Activated CD4-positive, alpha-beta T cell treated with anti-CD3 and anti-CD28 coated beads, Interleukin-2, Interleukin-6, amounts not matched to agents 100 ng/mL and 50 ng/mL, durations not matched to agents 16 hours and 8 hours (primary cell): ENCODE measurements at regions not wholly inside any gene's neighbourhood (a gene's known extent, or its start where the extent isn't known, plus 50 kb on each side); places are given as distances from the start of the nearest gene placed in this dataset.
"Not testable (repeated sequence)": the region's sequence is repeated elsewhere in the genome, so short reads cannot be mapped to it uniquely, and the experiment has no call there.

Source experiments
- DNase-seq: peaks from one replicate; pipeline ENCODE4 v3.0.0-alpha.2; 2020

DNA sequence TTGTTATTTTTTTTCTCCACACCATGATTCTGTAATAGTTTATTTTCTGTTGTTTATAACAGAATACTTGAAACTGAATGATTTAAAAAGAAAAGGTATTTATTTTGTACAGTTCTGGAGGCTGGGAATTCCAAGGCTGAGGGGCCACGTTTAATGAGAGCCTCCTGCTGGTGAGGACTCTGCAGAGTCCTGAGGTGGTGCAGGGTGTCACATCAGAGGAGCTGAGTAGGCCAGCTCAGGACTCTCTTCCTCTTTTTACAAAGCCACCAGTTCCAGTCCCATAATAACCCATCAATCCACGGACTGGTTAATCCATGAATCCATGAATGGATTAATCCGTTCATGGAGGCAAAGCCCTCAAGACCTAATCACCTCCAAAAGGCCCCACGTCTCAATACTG lies 71.6 kb downstream of the TFAP2A start:
- no peak for DNase-seq

GRCh38 chr6:10341605-10342004 lies 73.3 kb downstream of the TFAP2A start:
- DNase-seq = no peak

DNA sequence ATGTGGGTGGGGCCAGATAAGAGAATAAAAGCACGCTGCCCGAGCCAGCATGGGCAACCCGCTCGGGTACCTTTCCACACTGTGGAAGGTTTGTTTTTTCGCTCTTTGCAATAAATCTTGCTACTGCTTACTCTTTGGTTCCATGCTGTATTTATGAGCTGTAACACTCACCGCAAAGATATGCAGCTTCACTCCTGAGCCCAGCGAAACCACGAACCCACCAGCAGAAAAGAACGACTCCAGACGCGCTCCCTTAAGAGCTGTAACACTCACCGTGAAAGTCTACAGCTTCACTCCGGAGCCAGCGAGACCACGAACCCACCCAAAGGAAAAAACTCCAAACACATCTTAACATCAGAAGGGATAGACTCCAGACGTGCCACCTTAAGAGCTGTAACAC lies 76.7 kb downstream of the TFAP2A start:
- no peak for DNase-seq

- DNase-seq = not testable (repeated sequence)
Observed at GRCh38 chr6:10337376-10337775, 77.5 kb downstream of the TFAP2A start.

DNA sequence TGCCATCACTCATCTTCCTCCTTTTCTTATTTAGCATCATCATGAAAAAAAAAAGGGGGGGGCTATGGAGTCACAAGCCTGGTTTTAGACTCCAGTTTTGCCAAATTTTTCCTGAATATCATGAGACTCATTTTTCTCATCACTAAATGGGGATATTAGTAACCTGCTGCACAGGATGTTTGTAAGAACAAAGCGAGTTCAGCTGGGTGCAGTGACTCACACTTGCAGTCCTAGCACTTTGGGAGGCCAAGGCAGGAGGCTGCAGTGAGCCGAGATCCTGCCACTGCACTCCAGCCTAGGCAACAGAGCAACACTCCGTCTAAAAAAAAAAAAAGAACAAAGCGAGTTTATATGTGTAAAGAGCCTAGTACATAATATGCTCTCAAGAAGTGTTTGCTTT lies 82.8 kb downstream of the TFAP2A start:
- no peak for DNase-seq

DNA sequence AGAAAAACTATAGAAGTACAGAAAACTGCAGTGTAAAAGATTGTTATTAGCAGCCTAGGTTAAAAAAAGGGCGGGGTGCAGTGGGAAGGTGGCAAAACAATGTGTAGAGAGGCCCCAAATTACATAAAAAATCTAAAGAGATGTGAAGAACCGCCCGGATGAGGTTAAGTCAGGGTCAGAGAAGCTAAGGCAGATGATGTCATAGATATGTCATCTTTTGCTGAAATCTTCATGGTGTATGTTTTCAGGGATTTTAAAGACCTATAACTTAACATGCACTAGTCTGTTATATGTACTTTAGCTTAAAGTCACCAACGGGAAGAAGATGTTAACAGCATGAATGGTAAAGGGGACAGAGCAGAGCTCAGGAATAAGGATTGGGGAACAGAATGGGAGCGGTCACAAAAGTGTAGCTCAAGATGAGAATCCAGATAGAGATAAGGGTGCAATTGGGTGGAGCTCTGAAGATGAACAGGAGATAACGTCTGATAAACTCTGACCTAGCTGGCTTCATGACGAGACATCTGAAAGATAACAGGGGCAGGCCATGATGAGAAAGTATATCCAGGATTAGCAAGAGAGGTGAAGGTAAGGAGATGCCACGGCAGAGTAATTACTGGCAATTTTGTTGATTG lies 83.4 kb downstream of the TFAP2A start:
- DNase-seq = no peak

DNA sequence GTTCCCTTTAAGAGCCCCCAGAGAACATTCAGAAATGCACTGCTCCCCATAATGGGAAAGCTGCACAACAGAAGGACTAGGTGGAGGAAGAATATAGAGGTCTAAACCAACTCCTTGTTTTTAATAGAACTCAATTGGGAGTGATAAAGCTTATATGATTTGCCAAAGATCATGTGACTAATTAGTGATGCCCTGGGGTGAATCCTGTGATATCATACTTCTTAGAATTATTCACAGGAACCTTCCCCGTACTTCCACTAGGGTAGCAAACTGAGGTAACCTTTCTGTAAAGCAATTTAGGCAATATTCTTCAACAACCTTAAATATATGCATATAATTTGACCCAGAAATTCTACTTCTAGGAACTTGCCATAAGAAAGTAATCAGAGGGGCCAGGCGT lies 84.4 kb downstream of the TFAP2A start:
- DNase-seq = no peak

DNA sequence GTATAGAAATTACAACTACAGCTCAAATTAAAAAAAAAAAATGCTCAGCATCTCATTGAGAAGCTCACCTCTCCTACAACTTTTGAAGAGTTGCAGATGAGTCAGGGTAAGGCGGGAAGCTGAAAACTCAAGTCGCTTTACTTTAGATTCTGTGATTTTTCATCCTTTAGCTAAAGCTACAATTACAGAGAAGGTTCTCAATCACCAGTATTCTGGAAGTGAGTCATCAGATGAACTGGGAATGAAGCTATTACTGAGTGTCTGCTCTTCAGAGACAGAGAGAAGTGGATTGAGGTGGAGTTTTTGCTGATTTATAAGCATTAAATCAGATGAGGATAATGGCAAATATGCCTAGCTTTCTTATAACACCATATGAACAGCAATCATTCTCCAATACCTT lies 91.9 kb downstream of the TFAP2A start:
- no peak for DNase-seq

GRCh38 chr6:10320291-10320690 lies 94.6 kb downstream of the TFAP2A start:
- DNase-seq = no peak

DNA sequence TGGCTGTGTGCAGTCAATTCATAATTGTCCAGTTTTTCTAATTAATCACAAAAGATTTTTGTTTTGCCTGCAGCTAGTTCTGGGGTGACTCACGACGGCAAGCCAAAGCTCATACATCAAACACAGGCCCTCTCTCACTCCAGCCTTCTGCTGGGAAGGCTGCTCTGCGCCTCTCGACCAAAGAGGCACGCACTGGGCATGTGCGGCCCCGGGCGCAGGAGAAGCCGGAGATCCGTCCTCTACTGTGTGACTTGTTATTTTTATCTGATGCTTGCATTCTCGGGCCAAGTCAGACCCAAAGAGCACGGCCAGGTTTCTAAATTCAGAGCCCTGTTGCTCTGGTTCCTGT lies 98.5 kb downstream of the TFAP2A start:
- DNase-seq = no peak

DNA sequence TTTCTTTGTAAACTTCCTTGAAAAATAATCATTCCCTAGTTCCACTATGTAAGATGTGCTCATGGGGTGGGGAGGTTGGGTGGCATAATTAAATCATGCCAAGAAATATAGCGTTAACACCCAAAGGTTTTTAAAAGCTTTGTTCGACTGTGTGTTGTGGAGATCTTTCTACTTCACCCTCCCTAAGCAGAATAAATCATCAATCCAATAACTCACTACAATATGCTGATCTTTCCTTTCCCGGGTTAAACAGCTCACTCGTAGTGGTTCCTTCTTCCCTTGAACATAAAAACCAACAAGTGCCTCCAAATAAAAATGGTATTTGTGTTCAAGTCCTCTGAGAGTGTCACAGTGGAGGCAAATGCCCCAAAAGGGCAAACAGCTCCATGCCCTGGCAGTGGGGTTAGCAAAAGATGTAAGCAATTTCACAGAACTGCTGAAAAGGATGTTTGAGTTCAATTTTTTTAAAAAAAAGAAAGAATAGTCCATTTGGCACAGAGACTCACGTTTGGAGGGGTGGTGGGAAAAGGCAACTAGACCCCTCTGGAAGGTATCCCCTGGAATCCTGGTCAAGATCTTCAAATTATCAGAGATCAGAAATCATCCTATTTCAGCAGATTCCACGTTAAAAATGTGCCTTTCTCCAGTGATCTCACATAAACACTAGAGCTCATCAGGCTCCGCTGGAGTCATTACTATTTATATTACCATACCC lies 99.1 kb downstream of the TFAP2A start:
- DNase-seq = no peak

DNA sequence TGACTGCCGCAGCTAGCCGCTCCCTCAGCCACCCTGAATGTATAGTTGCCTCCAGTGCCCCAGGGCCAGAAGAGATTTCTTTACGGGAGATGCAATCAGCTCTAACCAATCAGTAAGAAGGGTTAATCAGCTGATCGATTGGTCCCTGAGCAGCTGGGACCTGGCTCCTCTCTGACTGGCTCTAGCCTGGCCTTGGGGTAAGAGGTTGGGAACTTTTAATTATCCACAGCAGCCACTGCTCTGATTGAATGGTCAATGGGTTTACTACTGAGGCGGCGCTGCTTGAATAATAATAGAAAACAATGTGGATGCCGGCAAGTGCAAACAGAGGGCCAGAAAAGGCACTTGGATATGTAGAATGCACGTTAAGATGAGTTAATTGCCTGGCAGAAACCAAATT lies 99.8 kb downstream of the TFAP2A start:
- DNase-seq = no peak

DNA sequence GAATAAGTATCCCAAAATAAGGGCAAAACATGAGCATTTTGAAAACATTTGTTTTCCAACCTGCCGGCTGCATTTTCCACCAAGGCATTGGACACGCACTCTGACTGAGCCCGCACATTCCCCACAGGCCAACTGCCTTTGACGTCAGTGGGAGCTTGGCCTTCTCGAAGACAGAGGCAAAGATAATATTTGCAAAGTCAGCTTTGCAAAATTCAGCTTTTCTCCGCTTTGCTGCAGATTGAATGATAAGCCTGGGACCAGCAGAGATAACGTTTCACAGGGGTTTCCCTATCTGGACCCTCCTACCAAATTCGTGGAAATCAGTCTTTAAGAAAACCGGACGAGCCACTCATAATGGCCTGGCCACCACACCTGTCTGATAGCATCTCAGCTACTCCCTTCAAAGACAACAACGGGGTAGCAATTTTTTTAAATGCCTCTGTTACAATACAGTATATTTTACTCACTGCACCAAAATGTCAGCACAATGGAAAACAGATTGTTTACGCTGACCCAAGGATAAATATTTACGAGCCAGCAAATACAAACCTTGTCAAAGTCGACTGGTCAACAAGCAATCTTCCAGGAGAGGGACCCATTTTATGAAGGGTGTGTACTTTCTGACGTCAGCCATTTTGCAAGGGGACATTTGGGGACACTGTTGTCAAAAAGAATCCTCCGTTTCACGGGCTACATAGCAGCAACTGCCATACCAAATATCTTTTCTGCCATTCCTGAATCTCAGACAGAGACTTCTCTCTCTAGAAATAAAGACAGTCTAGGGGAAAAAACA lies 100.5 kb downstream of the TFAP2A start:
- no peak for DNase-seq

DNA sequence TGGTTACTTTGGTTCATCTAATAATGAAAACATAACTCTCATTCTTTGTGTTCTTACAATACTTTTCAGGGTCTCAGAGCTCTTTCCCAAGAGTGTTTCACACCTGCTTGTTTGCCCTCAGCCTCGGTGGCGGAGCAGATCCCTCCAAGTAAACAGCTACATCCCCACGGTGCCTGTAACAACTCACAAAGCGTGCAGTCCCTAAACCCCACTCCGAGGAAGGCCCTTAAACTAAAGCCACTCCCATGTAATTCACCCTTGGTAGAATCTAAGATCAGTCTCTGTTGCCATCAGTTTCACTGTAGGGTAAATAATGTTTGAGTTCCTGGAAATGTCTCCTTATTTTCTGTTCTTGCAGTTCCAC lies 101.1 kb downstream of the TFAP2A start:
- no peak for DNase-seq

- no peak for DNase-seq
Observed at GRCh38 chr6:10312445-10312844, 102.4 kb downstream of the TFAP2A start.

DNA sequence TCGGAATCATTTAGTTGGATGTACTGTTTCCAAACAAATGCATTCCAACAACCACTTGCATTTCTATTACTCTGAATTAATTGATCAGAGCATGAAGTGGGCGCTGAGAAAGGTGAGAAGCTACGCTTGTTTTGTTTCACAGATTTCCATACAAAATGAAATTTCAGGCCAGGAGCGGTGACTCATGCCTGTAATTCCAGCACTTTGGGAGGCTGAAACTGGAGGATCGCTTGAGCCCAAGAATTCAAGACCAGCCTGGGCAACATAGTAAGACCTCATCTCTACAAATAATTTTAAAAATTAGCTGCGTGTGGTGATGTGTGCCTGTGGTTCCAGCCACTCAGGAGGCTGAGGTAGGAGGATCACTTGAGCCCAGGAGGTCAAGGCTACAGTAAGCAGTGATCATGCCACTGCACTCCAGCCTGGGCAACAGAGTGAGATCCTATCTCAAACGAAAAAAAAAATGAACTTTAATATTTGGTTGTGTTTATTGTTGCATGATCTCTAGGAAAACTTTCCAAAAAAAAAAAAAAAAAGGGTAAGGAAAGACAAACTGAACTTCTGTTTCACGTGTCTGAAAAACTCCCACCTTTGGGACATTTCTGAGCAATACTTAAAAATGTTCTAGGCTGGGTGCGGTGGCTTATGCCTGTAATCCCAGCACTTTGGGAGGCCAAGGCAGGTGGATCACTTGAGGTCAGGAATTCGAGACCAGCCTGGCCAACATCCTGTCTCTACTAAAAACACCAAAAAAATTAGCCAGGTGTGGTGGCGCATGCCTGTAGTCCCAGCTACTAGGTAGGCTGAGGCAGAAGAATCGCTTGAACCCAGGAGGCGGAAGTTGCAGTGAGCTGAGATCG lies 103.1 kb downstream of the TFAP2A start:
- DNase-seq = not testable (repeated sequence)

GRCh38 chr6:10310826-10311225 lies 104.0 kb downstream of the TFAP2A start:
- DNase-seq = no peak

GRCh38 chr6:10310330-10310653 lies 104.6 kb downstream of the TFAP2A start:
- DNase-seq = no peak

DNA sequence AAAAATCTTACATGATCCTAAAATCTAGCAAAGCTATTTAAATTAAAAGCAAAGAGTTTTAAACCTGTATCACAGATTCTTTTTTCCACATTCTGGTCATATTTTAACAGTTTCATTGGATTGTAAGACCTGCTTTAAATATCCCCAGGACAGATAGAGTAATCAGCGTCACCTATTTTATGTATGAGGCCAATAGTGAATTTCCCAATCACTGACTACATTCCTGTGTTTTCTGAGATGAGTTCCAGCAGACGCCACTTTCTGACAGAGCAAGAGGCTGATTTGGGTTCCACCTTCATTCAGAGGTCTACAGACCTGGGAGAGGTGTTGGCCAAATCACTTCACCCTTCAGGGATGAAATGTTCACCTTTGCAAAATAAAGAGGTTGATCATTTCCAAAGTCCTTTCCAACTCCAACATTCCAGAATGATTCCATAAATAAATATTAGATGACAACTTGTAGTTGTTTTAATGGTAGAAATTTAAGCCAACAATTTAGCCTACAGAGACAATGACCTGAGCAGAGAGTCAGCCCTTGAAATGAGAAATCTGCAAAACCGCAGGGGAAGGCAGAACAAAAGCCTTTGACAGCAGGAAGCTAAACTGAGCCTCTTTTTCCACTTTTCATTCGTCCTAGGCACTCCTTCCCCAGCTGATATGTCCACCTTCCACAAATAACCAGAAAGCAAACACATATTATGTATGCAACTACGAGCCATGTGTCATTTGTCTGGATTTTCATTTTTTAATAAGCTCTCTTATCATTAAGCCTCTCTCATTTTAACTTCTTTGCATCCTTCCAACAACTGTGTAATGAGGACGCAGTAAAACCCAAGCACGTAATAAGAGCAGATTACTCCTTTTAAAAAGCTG lies 105.2 kb downstream of the TFAP2A start:
- no peak for DNase-seq

GRCh38 chr6:10307476-10307875 lies 107.4 kb downstream of the TFAP2A start:
- DNase-seq = no peak

- no peak for DNase-seq
Observed at GRCh38 chr6:10307028-10307427, 107.8 kb downstream of the TFAP2A start.

- no peak for DNase-seq
Observed at GRCh38 chr6:10305790-10306415, 109.0 kb downstream of the TFAP2A start.
